Activated T-helper 1 cell treated with anti-CD3 and anti-CD28 coated beads, Interleukin-12 subunit alpha, Interleukin-12 subunit beta, Interleukin-2, Interleukin-4 antibody, amounts not matched to agents 30 ng/mL and 10 ng/mL and 1 ng/mL, durations not matched to agents 14 hours and 24 hours and 36 hours (primary cell): ENCODE measurements at regions not wholly inside any gene's neighbourhood (a gene's known extent, or its start where the extent isn't known, plus 50 kb on each side); places are given as distances from the start of the nearest gene placed in this dataset.

Experiments
- DNase-seq: peaks from one replicate; pipeline ENCODE4 v3.0.0; 2021; ENCODE audit warnings: low spot score
- H3K27ac Mint-ChIP-seq: one replicate; pipeline ENCODE4 v1.8.0; 2021; ENCODE audit warnings: mild to moderate bottlenecking, mixed read lengths
- H3K27me3 Mint-ChIP-seq: one replicate; pipeline ENCODE4 v1.8.0; 2022; ENCODE audit warnings: mild to moderate bottlenecking, moderate library complexity, mixed read lengths; ENCODE audit not compliant: insufficient read depth
- H3K36me3 Mint-ChIP-seq: one replicate; pipeline ENCODE4 v1.8.0; 2021; ENCODE audit warnings: low read depth, mixed read lengths
- H3K4me1 Mint-ChIP-seq: one replicate; pipeline ENCODE4 v1.8.0; 2021; ENCODE audit warnings: low read depth, mixed read lengths
- H3K4me3 Mint-ChIP-seq: one replicate; pipeline ENCODE4 v1.8.0; 2021; ENCODE audit warnings: mild to moderate bottlenecking, moderate library complexity, mixed read lengths
- H3K9me3 Mint-ChIP-seq: one replicate; pipeline ENCODE4 v1.8.0; 2021; ENCODE audit warnings: mixed read lengths
- intact Hi-C: fragments of 100-400 bp; cut with micrococcal nuclease; formaldehyde crosslinking; loops from one replicate; pipeline ENCODE4 v1.15.1; 2024

DNA sequence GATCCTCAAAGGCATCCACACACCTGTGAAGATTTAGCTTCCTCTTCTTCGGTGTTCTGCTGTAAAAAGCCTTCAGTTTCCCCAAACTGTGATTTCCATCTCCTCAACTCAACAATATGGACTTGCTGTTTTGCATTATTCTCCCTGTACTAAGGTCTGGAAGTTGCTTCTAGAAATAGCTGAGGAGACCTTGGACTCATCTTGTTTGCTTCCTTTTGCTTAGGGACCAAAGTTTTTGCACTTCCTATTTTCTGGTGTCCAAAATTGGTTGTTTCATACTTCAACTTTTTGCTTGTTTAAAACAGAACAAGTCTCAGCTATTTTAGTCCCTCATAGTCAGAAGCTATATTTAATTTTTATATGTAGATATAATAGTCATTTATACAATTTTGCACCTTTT lies 201.9 kb upstream of the COPS8 start:
- Mint-ChIP-seq H3K4me1 (no peaks in the 10 kb centered on the region), H3K36me3 (no peaks in the 10 kb centered on the region), H3K27ac (no peak overlapping the region), H3K9me3 (no peaks in the 10 kb centered on the region), H3K4me3 (no peak overlapping the region), H3K27me3 (peaks cover 3% of the 10 kb centered on the region)
- no peak for DNase-seq
- intact Hi-C loops = no loop called here

DNA sequence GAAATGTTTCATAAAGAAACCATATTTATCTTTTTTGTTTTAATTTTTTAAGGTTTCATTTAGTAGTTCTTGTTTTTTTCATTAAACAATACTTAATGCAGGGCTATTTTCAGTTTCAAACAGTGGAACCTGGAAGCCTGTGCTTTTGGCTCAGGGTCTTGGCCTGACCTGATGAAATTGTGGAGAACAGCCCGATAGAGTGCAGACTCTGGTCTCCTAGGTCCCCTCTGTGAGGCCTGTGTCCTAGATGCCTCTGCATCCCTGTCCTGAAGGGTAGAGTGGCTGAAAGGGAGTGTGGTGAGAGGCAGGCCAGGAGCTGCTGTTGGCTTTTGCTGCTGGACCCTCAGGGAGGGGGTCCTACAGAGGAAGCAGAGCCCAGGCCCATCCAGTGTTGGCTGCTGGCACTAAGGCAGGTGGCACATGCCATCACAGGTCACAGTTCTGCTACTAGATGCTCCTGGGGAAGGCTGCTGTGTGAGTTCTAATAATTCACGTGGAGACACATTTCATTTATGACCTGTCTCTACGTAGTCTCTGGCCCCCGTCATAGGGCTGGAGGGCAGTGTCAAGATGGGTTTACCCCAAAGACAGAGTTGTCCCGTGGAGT lies 201.0 kb upstream of the COPS8 start:
- no peak for DNase-seq
- Mint-ChIP-seq H3K4me3 (no peak overlapping the region), H3K27me3 (no peaks in the 10 kb centered on the region), H3K4me1 (no peaks in the 10 kb centered on the region), H3K36me3 (no peaks in the 10 kb centered on the region), H3K27ac (no peak overlapping the region), H3K9me3 (no peaks in the 10 kb centered on the region)
- intact Hi-C loops = no loop called here

DNA sequence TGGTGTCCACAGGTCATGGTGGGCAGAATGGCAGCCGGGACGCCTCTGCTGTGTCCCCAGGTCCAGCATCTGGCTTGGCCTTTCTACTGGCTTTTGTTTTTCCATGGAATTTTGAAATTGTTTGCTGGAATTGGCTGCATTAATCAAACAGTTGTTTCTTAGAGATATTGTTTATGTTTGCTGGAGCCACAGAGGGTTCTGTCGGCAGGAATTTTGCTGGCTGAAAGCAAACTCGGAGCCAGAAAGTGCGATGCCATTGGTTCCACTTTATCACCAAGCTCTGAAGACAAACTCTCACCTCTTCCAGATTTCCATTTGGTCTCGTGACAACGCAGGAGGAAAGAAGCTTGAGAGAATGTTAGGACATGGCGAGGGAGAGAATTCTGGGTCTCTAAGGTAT lies 199.2 kb upstream of the COPS8 start:
- no peak overlapping the region for H3K27ac Mint-ChIP-seq
- no peaks in the 10 kb centered on the region for H3K27me3 Mint-ChIP-seq
- DNase-seq = no peak
- no peaks in the 10 kb centered on the region for H3K9me3 Mint-ChIP-seq
- no peak overlapping the region for H3K4me3 Mint-ChIP-seq
- H3K4me1 Mint-ChIP-seq = no peaks in the 10 kb centered on the region
- intact Hi-C loops = no loop called here
- no peaks in the 10 kb centered on the region for H3K36me3 Mint-ChIP-seq

GRCh38 chr2:236887531-236887930 lies 198.2 kb upstream of the COPS8 start:
- Mint-ChIP-seq H3K4me1 (no peaks in the 10 kb centered on the region), H3K27me3 (no peaks in the 10 kb centered on the region), H3K9me3 (no peaks in the 10 kb centered on the region), H3K36me3 (no peaks in the 10 kb centered on the region), H3K27ac (no peak overlapping the region), H3K4me3 (no peak overlapping the region)
- no peak for DNase-seq
- intact Hi-C loops = no loop called here

- no peaks in the 10 kb centered on the region for H3K36me3 Mint-ChIP-seq
- intact Hi-C loops = no loop called here
- no peaks in the 10 kb centered on the region for H3K4me1 Mint-ChIP-seq
- no peak overlapping the region for H3K27ac Mint-ChIP-seq
- DNase-seq = no peak
- no peaks in the 10 kb centered on the region for H3K27me3 Mint-ChIP-seq
- H3K4me3 Mint-ChIP-seq = no peak overlapping the region
- no peaks in the 10 kb centered on the region for H3K9me3 Mint-ChIP-seq
Observed at GRCh38 chr2:236887953-236888793, 197.5 kb upstream of the COPS8 start.

GRCh38 chr2:236888794-236889780 lies 196.6 kb upstream of the COPS8 start:
- Mint-ChIP-seq H3K27me3 (no peaks in the 10 kb centered on the region), H3K4me1 (no peaks in the 10 kb centered on the region), H3K4me3 (no peak overlapping the region), H3K36me3 (no peaks in the 10 kb centered on the region), H3K9me3 (no peaks in the 10 kb centered on the region), H3K27ac (no peak overlapping the region)
- intact Hi-C loops = no loop called here
- DNase-seq = no peak

DNA sequence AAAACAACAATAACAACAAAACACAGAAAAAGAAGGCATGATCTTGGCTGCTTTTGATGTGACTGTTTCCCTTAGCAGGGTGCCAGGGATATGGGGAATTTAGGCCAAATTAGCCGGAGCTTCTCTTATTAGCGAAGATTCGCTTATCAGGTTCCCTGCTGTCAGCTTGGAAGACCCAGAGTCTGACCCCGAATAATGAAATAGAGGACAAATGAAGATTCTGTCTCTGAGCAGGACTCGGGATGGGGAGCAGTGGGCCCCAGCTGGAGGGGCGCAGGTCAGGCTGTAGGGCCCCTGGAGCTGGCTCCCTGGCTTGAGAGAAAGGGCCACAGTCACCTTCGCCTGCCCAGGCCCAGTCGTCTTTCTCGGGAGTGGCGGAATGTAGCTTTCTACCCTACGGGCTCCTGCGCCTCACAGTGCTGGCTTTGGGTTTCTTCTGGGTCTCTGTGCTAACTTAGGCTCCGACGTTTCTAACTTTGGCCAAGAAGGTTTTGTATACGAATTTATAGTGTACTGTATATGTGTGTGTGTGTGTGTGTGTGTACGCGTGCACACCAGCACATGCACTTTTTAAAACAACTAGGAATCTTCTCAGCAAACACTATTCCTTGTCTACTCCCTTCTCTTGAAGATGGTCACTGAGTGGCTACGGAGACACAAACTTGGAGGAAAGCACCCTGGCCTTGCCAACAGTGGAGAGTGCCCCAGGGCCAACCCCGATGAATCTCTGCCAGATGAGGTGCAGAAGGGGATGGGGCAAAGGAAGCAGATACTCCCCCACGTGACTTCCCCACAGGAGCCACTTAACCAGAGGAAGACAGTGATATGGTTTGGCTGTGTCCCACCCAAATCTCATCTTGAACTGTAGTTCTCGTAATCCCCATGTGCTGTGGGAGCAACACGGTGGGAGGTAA lies 195.6 kb upstream of the COPS8 start:
- intact Hi-C loops = no loop called here
- no peak overlapping the region for H3K27ac Mint-ChIP-seq
- no peak overlapping the region for H3K4me3 Mint-ChIP-seq
- no peaks in the 10 kb centered on the region for H3K9me3 Mint-ChIP-seq
- peaks cover 2% of the 10 kb centered on the region for H3K27me3 Mint-ChIP-seq
- H3K4me1 Mint-ChIP-seq = no peaks in the 10 kb centered on the region
- DNase-seq = no peak
- no peaks in the 10 kb centered on the region for H3K36me3 Mint-ChIP-seq

GRCh38 chr2:236892721-236893120 lies 193.0 kb upstream of the COPS8 start:
- Mint-ChIP-seq H3K27ac (no peak overlapping the region), H3K27me3 (peaks cover 2% of the 10 kb centered on the region)

DNA sequence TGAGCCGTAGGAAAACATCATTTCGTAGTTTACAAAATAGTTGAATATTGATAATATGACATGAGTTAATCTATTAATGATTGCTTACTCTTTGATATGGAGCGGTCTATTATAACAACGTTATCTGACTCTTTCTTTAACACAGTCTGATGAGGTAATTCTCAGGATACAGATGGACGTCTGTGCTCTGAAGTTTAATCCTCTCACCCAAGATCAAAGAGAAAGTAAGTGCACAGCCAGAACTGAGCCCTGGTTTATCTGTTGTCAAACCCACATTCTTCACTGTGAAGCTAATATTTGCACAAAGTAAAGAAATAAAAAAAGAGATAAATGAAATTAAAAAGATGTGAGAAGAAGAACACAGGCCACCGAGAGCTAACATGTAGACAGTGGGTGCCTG lies 190.9 kb upstream of the COPS8 start:
- no peaks in the 10 kb centered on the region for H3K9me3 Mint-ChIP-seq
- H3K4me3 Mint-ChIP-seq = no peak overlapping the region
- no peaks in the 10 kb centered on the region for H3K4me1 Mint-ChIP-seq
- DNase-seq = no peak
- intact Hi-C loops = no loop called here
- H3K27ac Mint-ChIP-seq = no peak overlapping the region
- H3K27me3 Mint-ChIP-seq = peaks cover 4% of the 10 kb centered on the region
- H3K36me3 Mint-ChIP-seq = no peaks in the 10 kb centered on the region

More at GRCh38 chr2:236892721-236893120, 193.0 kb upstream of the COPS8 start:
- H3K4me1 Mint-ChIP-seq = no peaks in the 10 kb centered on the region
- no peaks in the 10 kb centered on the region for H3K36me3 Mint-ChIP-seq
- intact Hi-C loops = no loop called here
- no peak overlapping the region for H3K4me3 Mint-ChIP-seq
- H3K9me3 Mint-ChIP-seq = no peaks in the 10 kb centered on the region
- no peak for DNase-seq

- H3K27me3 Mint-ChIP-seq = peaks cover 7% of the 10 kb centered on the region
- intact Hi-C loops = no loop called here
Observed at GRCh38 chr2:236895497-236895896, 190.2 kb upstream of the COPS8 start.

GRCh38 chr2:236896688-236897087 lies 189.0 kb upstream of the COPS8 start:
- H3K4me3 Mint-ChIP-seq = no peak overlapping the region
- no peaks in the 10 kb centered on the region for H3K9me3 Mint-ChIP-seq
- H3K36me3 Mint-ChIP-seq = no peaks in the 10 kb centered on the region
- no peak for DNase-seq
- H3K27me3 Mint-ChIP-seq = peaks cover 9% of the 10 kb centered on the region
- H3K27ac Mint-ChIP-seq = no peak overlapping the region
- no peaks in the 10 kb centered on the region for H3K4me1 Mint-ChIP-seq
- intact Hi-C loops = no loop called here

More at GRCh38 chr2:236895497-236895896, 190.2 kb upstream of the COPS8 start:
- Mint-ChIP-seq H3K36me3 (no peaks in the 10 kb centered on the region), H3K9me3 (no peaks in the 10 kb centered on the region), H3K4me3 (no peak overlapping the region), H3K4me1 (no peaks in the 10 kb centered on the region), H3K27ac (no peak overlapping the region)
- no peak for DNase-seq

GRCh38 chr2:236899146-236899545 lies 186.5 kb upstream of the COPS8 start:
- intact Hi-C loops = no loop called here
- no peaks in the 10 kb centered on the region for H3K36me3 Mint-ChIP-seq
- DNase-seq = no peak
- H3K9me3 Mint-ChIP-seq = no peaks in the 10 kb centered on the region
- H3K4me1 Mint-ChIP-seq = no peaks in the 10 kb centered on the region
- no peak overlapping the region for H3K4me3 Mint-ChIP-seq
- H3K27ac Mint-ChIP-seq = no peak overlapping the region
- peaks cover 13% of the 10 kb centered on the region for H3K27me3 Mint-ChIP-seq
